ENCODE measurements at regions not wholly inside any gene's neighbourhood (a gene's known extent, or its start where the extent isn't known, plus 50 kb on each side); places are given as distances from the start of the nearest gene placed in this dataset.

GRCh38 chr13:76455960-76456359 is 430.2 kb downstream of the KCTD12 start:
- no peak for TF ChIP-seq POLR2A (IDR thresholded peaks at IDR 0.05)
- no peak for TF ChIP-seq CTCF (IDR thresholded peaks at IDR 0.05)
